ENCODE measurements at regions not wholly inside any gene's neighbourhood (a gene's known extent, or its start where the extent isn't known, plus 50 kb on each side); places are given as distances from the start of the nearest gene placed in this dataset.

- no peak overlapping the region for H3K4me3 Mint-ChIP-seq (ENCODE audit: unreplicated experiment)
- H3K4me1 Mint-ChIP-seq (ENCODE audit: low read depth, unreplicated experiment), result peaks cover 29% of the 10 kb centered on the region
- DNase-seq, result no peak
- H3K27me3 Mint-ChIP-seq (ENCODE audit: unreplicated experiment), result peaks cover 4% of the 10 kb centered on the region
- TF ChIP-seq CTCF (IDR thresholded peaks at IDR 0.05; ENCODE audit: partially characterized antibody, unreplicated experiment), result no peak
- no peaks in the 10 kb centered on the region for H3K36me3 Mint-ChIP-seq (ENCODE audit: unreplicated experiment)
- peaks cover 10% of the 10 kb centered on the region for H3K9me3 Mint-ChIP-seq (ENCODE audit: unreplicated experiment)
- no peak overlapping the region for H3K27ac Mint-ChIP-seq (ENCODE audit: unreplicated experiment)
Observed at GRCh38 chr4:137707102-137707620, 174.9 kb upstream of the PCDH18 start.

- TF ChIP-seq CTCF (IDR thresholded peaks at IDR 0.05; ENCODE audit: partially characterized antibody, unreplicated experiment), result no peak
- no peaks in the 10 kb centered on the region for H3K27me3 Mint-ChIP-seq (ENCODE audit: unreplicated experiment)
- H3K4me1 Mint-ChIP-seq (ENCODE audit: low read depth, unreplicated experiment), result peaks cover 22% of the 10 kb centered on the region
- H3K27ac Mint-ChIP-seq (ENCODE audit: unreplicated experiment), result no peak overlapping the region
- H3K9me3 Mint-ChIP-seq (ENCODE audit: unreplicated experiment), result peaks cover 4% of the 10 kb centered on the region
- DNase-seq, result no peak
- H3K4me3 Mint-ChIP-seq (ENCODE audit: unreplicated experiment), result no peak overlapping the region
- H3K36me3 Mint-ChIP-seq (ENCODE audit: unreplicated experiment), result no peaks in the 10 kb centered on the region
Observed at GRCh38 chr4:137705171-137705783, 173.0 kb upstream of the PCDH18 start.

- Mint-ChIP-seq H3K9me3 (ENCODE audit: unreplicated experiment) (peaks cover 4% of the 10 kb centered on the region), H3K27ac (ENCODE audit: unreplicated experiment) (peak overlapping the region; percentile 78), H3K27me3 (ENCODE audit: unreplicated experiment) (no peaks in the 10 kb centered on the region), H3K4me1 (ENCODE audit: low read depth, unreplicated experiment) (peaks cover 22% of the 10 kb centered on the region), H3K4me3 (ENCODE audit: unreplicated experiment) (no peak overlapping the region), H3K36me3 (ENCODE audit: unreplicated experiment) (no peaks in the 10 kb centered on the region)
- no peak for TF ChIP-seq CTCF (IDR thresholded peaks at IDR 0.05; ENCODE audit: partially characterized antibody, unreplicated experiment)
- DNase-seq, result no peak
Observed at GRCh38 chr4:137703195-137703594, 170.9 kb upstream of the PCDH18 start.

GRCh38 chr4:137702512-137702911 is 170.2 kb upstream of the PCDH18 start:
- no peak for DNase-seq
- H3K36me3 Mint-ChIP-seq (ENCODE audit: unreplicated experiment), result no peaks in the 10 kb centered on the region
- H3K4me3 Mint-ChIP-seq (ENCODE audit: unreplicated experiment), result peak overlapping the region; percentile 2
- H3K9me3 Mint-ChIP-seq (ENCODE audit: unreplicated experiment), result peaks cover 4% of the 10 kb centered on the region
- H3K27me3 Mint-ChIP-seq (ENCODE audit: unreplicated experiment), result no peaks in the 10 kb centered on the region
- H3K27ac Mint-ChIP-seq (ENCODE audit: unreplicated experiment), result peak overlapping the region; percentile 36
- H3K4me1 Mint-ChIP-seq (ENCODE audit: low read depth, unreplicated experiment), result peaks cover 22% of the 10 kb centered on the region
- TF ChIP-seq CTCF (IDR thresholded peaks at IDR 0.05; ENCODE audit: partially characterized antibody, unreplicated experiment), result no peak

GRCh38 chr4:137701401-137701800 is 169.1 kb upstream of the PCDH18 start:
- DNase-seq, result no peak
- Mint-ChIP-seq H3K4me1 (ENCODE audit: low read depth, unreplicated experiment) (peaks cover 22% of the 10 kb centered on the region), H3K4me3 (ENCODE audit: unreplicated experiment) (no peak overlapping the region), H3K27me3 (ENCODE audit: unreplicated experiment) (no peaks in the 10 kb centered on the region), H3K27ac (ENCODE audit: unreplicated experiment) (no peak overlapping the region), H3K36me3 (ENCODE audit: unreplicated experiment) (no peaks in the 10 kb centered on the region), H3K9me3 (ENCODE audit: unreplicated experiment) (peaks cover 4% of the 10 kb centered on the region)
- TF ChIP-seq CTCF (IDR thresholded peaks at IDR 0.05; ENCODE audit: partially characterized antibody, unreplicated experiment), result no peak

All from glutamatergic neuron (in vitro differentiated cells).